ENCODE measurements at regions not wholly inside any gene's neighbourhood (a gene's known extent, or its start where the extent isn't known, plus 50 kb on each side); places are given as distances from the start of the nearest gene placed in this dataset.

- CTCF ChIA-PET: no interaction called here
- no peak overlapping the region for H3K9ac ChIP-seq (ENCODE audit: low read length)
- H3K4me1 ChIP-seq (ENCODE audit: control insufficient read depth in 1 of 2, insufficient read depth in 2 of 2, low read length in 2 of 2): no peaks in the 10 kb centered on the region
- no peak overlapping the region for H2AFZ ChIP-seq (ENCODE audit: low read depth, low read length, poor library complexity, severe bottlenecking)
- intact Hi-C loops (cut with micrococcal nuclease): no loop called here
- RAD21 ChIA-PET (ENCODE audit: low non-redundant PET in 1 of 2, low total read pairs in 2 of 2, uncharacterized antibody in 2 of 2, unreplicated experiment in 2 of 2): no interaction called here
- H3K9me2 ChIP-seq (ENCODE audit: insufficient read depth): no peaks in the 10 kb centered on the region
- ATAC-seq (no peak), DNase-seq (ENCODE audit: low read depth, low spot score) (no peak)
- no peak overlapping the region for H3K27ac ChIP-seq (ENCODE audit: low read depth, low read length)
- POLR2A ChIA-PET: no interaction called here
- BruUV-seq (replicated peaks): no TSS peak
- no peaks in the 10 kb centered on the region for H3K36me3 ChIP-seq (ENCODE audit: control insufficient read depth in 1 of 2, insufficient read depth in 2 of 2, low read length in 2 of 2)
- no peak for TF ChIP-seq CBX3 (IDR thresholded peaks at IDR 0.05; ENCODE audit: low read depth)
- no peaks in the 10 kb centered on the region for H4K20me1 ChIP-seq (ENCODE audit: insufficient read depth)
- H3K4me3 ChIP-seq (replicated peaks in 1 of 2; ENCODE audit: low read depth in 1 of 2, low read length in 2 of 2): no peak overlapping the region
- no peaks in the 10 kb centered on the region for H3K9me3 ChIP-seq (ENCODE audit: control insufficient read depth in 1 of 2, insufficient read depth in 1 of 2, low read depth in 1 of 2, low read length in 2 of 2)
- no peaks in the 10 kb centered on the region for H3K27me3 ChIP-seq (ENCODE audit: insufficient read depth, low read length)
- no peaks in the 10 kb centered on the region for H3K79me2 ChIP-seq (ENCODE audit: insufficient read depth, low read length)
- no peak overlapping the region for H3K4me2 ChIP-seq (ENCODE audit: low read length)
These were observed 138.4 kb downstream of the RFC3 start for GRCh38 chr13:33956346-33956745.

GRCh38 chr13:33957497-33957905 is 139.6 kb downstream of the RFC3 start:
- ChIA-PET CTCF (no interaction called here), POLR2A (no interaction called here), RAD21 (ENCODE audit: low non-redundant PET in 1 of 2, low total read pairs in 2 of 2, uncharacterized antibody in 2 of 2, unreplicated experiment in 2 of 2) (no interaction called here)
- ATAC-seq: no peak
- Histone ChIP-seq H4K20me1 (ENCODE audit: insufficient read depth) (no peaks in the 10 kb centered on the region), H3K9ac (ENCODE audit: low read length) (no peak overlapping the region), H3K4me1 (ENCODE audit: control insufficient read depth in 1 of 2, insufficient read depth in 2 of 2, low read length in 2 of 2) (no peaks in the 10 kb centered on the region), H3K36me3 (ENCODE audit: control insufficient read depth in 1 of 2, insufficient read depth in 2 of 2, low read length in 2 of 2) (no peaks in the 10 kb centered on the region), H3K9me3 (ENCODE audit: control insufficient read depth in 1 of 2, insufficient read depth in 1 of 2, low read depth in 1 of 2, low read length in 2 of 2) (no peaks in the 10 kb centered on the region), H3K4me2 (ENCODE audit: low read length) (no peak overlapping the region), H3K79me2 (ENCODE audit: insufficient read depth, low read length) (no peaks in the 10 kb centered on the region), H2AFZ (ENCODE audit: low read depth, low read length, poor library complexity, severe bottlenecking) (no peak overlapping the region), H3K4me3 (replicated peaks in 1 of 2; ENCODE audit: low read depth in 1 of 2, low read length in 2 of 2) (no peak overlapping the region), H3K27me3 (ENCODE audit: insufficient read depth, low read length) (no peaks in the 10 kb centered on the region), H3K9me2 (ENCODE audit: insufficient read depth) (no peaks in the 10 kb centered on the region), H3K27ac (ENCODE audit: low read depth, low read length) (no peak overlapping the region)
- intact Hi-C loops (cut with micrococcal nuclease): no loop called here
- TF ChIP-seq ZFX (IDR thresholded peaks at IDR 0.05) (no peak), RAD21 (IDR thresholded peaks at IDR 0.05; ENCODE audit: low read depth) (no peak), CEBPB (IDR thresholded peaks at IDR 0.05; ENCODE audit: low read depth) (no peak)
- no TSS peak for BruUV-seq (replicated peaks)
- DNase-seq (ENCODE audit: low read depth, low spot score): no peak

GRCh38 chr13:33958964-33959363 is 141.0 kb downstream of the RFC3 start:
- Histone ChIP-seq H3K27me3 (ENCODE audit: insufficient read depth, low read length) (no peaks in the 10 kb centered on the region), H3K4me2 (ENCODE audit: low read length) (no peak overlapping the region), H3K9ac (ENCODE audit: low read length) (no peak overlapping the region), H3K4me1 (ENCODE audit: control insufficient read depth in 1 of 2, insufficient read depth in 2 of 2, low read length in 2 of 2) (no peaks in the 10 kb centered on the region), H3K9me2 (ENCODE audit: insufficient read depth) (no peaks in the 10 kb centered on the region), H3K9me3 (ENCODE audit: control insufficient read depth in 1 of 2, insufficient read depth in 1 of 2, low read depth in 1 of 2, low read length in 2 of 2) (no peaks in the 10 kb centered on the region), H2AFZ (ENCODE audit: low read depth, low read length, poor library complexity, severe bottlenecking) (no peak overlapping the region), H4K20me1 (ENCODE audit: insufficient read depth) (no peaks in the 10 kb centered on the region), H3K4me3 (replicated peaks in 1 of 2; ENCODE audit: low read depth in 1 of 2, low read length in 2 of 2) (no peak overlapping the region), H3K27ac (ENCODE audit: low read depth, low read length) (no peak overlapping the region), H3K36me3 (ENCODE audit: control insufficient read depth in 1 of 2, insufficient read depth in 2 of 2, low read length in 2 of 2) (no peaks in the 10 kb centered on the region), H3K79me2 (ENCODE audit: insufficient read depth, low read length) (no peaks in the 10 kb centered on the region)
- ChIA-PET RAD21 (ENCODE audit: low non-redundant PET in 1 of 2, low total read pairs in 2 of 2, uncharacterized antibody in 2 of 2, unreplicated experiment in 2 of 2) (no interaction called here), CTCF (no interaction called here), POLR2A (no interaction called here)
- no peak for DNase-seq (ENCODE audit: low read depth, low spot score)
- intact Hi-C loops (cut with micrococcal nuclease): no loop called here
- TF ChIP-seq ZBTB33 (IDR thresholded peaks at IDR 0.05; ENCODE audit: extremely low read depth, insufficient replicate concordance, low read length) (no peak), SRF (IDR thresholded peaks at IDR 0.05; ENCODE audit: low read depth) (no peak), POLR2A (IDR thresholded peaks at IDR 0.05; ENCODE audit: borderline replicate concordance, extremely low read depth, insufficient read depth, insufficient read length) (no peak), ZFX (IDR thresholded peaks at IDR 0.05) (no peak), RAD21 (IDR thresholded peaks at IDR 0.05; ENCODE audit: low read depth) (no peak), YY1 (IDR thresholded peaks at IDR 0.05; ENCODE audit: extremely low read depth, insufficient replicate concordance, low read depth, low read length) (no peak), EGR1 (IDR thresholded peaks at IDR 0.05; ENCODE audit: low read depth) (no peak), CTCF (IDR thresholded peaks at IDR 0.05 in 2 of 3, conservative IDR thresholded peaks at IDR 0.05 in 1 of 3; ENCODE audit: borderline replicate concordance in 1 of 3, insufficient read depth in 1 of 3, low read depth in 2 of 3, low read length in 2 of 3) (no peak)
- BruUV-seq (replicated peaks): no TSS peak
- no peak for ATAC-seq
